IMR-90 (cell line): ENCODE measurements at regions not wholly inside any gene's neighbourhood (a gene's known extent, or its start where the extent isn't known, plus 50 kb on each side); places are given as distances from the start of the nearest gene placed in this dataset.

Source experiments
- ATAC-seq: fragments of 200-7000 bp; cut with Tn5 transposase; 2 replicates; pipeline ENCODE4 v1.9.1; 2020; ENCODE audit warnings: low read depth, mild to moderate bottlenecking, moderate library complexity
- BruUV-seq: library from RNA; stranded (reverse); fragments of 400-500 nt; replicated peaks from 2 replicates; lab custom pipeline; 2021; lab: Mats Ljungman, UMichigan
- CTCF ChIA-PET: fragments of 300-600 bp; formaldehyde crosslinking; extraction: SDS; loops from one replicate; lab custom pipeline; 2021; ENCODE audit warnings: antibody characterized with exemption; lab: Yijun Ruan, JAX
- POLR2A ChIA-PET: fragments of 300-600 bp; sonication (Branson Sonifier 250); formaldehyde crosslinking; loops from one replicate; lab custom pipeline; 2022; ENCODE audit warnings: antibody characterized with exemption; ENCODE audit not compliant: unreplicated experiment; lab: Charles Lee
- DNase-seq: peaks from one replicate; pipeline ENCODE4 v3.0.0; 2013
- H2AFZ ChIP-seq: replicated peaks from 2 replicates; pipeline ENCODE3; 2013; ENCODE audit warnings: low read length, mild to moderate bottlenecking; ENCODE audit not compliant: poor library complexity
- H2AK5ac ChIP-seq: 2 replicates; pipeline ENCODE4 v1.6.1; 2013; ENCODE audit warnings: low read depth, low read length, inconsistent platforms
- H2AK9ac ChIP-seq: replicated peaks from 2 replicates; pipeline ENCODE3; 2013; ENCODE audit warnings: mild to moderate bottlenecking, low read depth, low read length, moderate library complexity; ENCODE audit not compliant: poor library complexity
- H2BK120ac ChIP-seq: 2 replicates; pipeline ENCODE4 v1.6.1; 2013; ENCODE audit warnings: low read depth, low read length, inconsistent platforms
- H2BK15ac ChIP-seq: 3 replicates; pipeline ENCODE4 v1.6.1; 2013; ENCODE audit warnings: low read depth, low read length, inconsistent platforms
- H2BK20ac ChIP-seq: 2 replicates; pipeline ENCODE4 v1.6.1; 2013; ENCODE audit warnings: low read depth, mild to moderate bottlenecking, inconsistent platforms, low read length, moderate library complexity
- H2BK5ac ChIP-seq: 2 replicates; pipeline ENCODE4 v1.6.1; 2013; ENCODE audit warnings: mild to moderate bottlenecking, low read depth, low read length, inconsistent platforms; ENCODE audit not compliant: poor library complexity, severe bottlenecking
- H3K14ac ChIP-seq: replicated peaks from 2 replicates; pipeline ENCODE4 v1.6.1; 2013; ENCODE audit warnings: low read depth, low read length, inconsistent platforms
- H3K18ac ChIP-seq: 2 replicates; pipeline ENCODE4 v1.6.1; 2013; ENCODE audit warnings: low read depth, low read length, control low read depth
- H3K23ac ChIP-seq: 2 replicates; pipeline ENCODE4 v1.6.1; 2013; ENCODE audit warnings: low read depth, low read length, inconsistent platforms
- H3K27ac ChIP-seq: 2 replicates; pipeline ENCODE4 v1.5.1; 2013; ENCODE audit warnings: mild to moderate bottlenecking, control low read depth, low read length; ENCODE audit not compliant: insufficient read depth
- H3K27me3 ChIP-seq: 2 replicates; pipeline ENCODE4 v1.6.1; 2013; ENCODE audit warnings: low read length; ENCODE audit not compliant: control insufficient read depth, insufficient read depth
- H3K36me3 ChIP-seq: 2 replicates; pipeline ENCODE4 v1.6.1; 2013; ENCODE audit warnings: low read length, mixed read lengths; ENCODE audit not compliant: control insufficient read depth, insufficient read depth
- H3K4ac ChIP-seq: 2 replicates; pipeline ENCODE4 v1.6.1; 2013; ENCODE audit warnings: low read depth, low read length, inconsistent platforms
- H3K4me1 ChIP-seq: 2 replicates; pipeline ENCODE4 v1.6.1; 2013; ENCODE audit warnings: low read length, mixed read lengths; ENCODE audit not compliant: control insufficient read depth, insufficient read depth
- H3K4me2 ChIP-seq: 2 replicates; pipeline ENCODE4 v1.6.1; 2013; ENCODE audit warnings: low read depth, mild to moderate bottlenecking, control low read depth, low read length, moderate library complexity
- H3K4me3 ChIP-seq: 2 replicates; pipeline ENCODE4 v1.5.1; 2013; ENCODE audit warnings: low read depth, mild to moderate bottlenecking, control low read depth, low read length, moderate library complexity; ENCODE audit not compliant: insufficient read depth
- H3K56ac ChIP-seq: 2 replicates; pipeline ENCODE4 v1.6.1; 2013; ENCODE audit warnings: low read length, inconsistent platforms; ENCODE audit not compliant: insufficient read depth; ENCODE audit errors: extremely low read depth
- H3K79me1 ChIP-seq, 2 experiments: 2 replicates each; pipeline ENCODE4 v1.6.1; 2013; ENCODE audit warnings: low read length in 2 of 2, inconsistent platforms in 1 of 2, low read depth in 1 of 2
- H3K9ac ChIP-seq: 2 replicates; pipeline ENCODE4 v1.6.1; 2013; ENCODE audit warnings: low read depth, low read length, control low read depth
- H3K9me1 ChIP-seq: 2 replicates; pipeline ENCODE4 v1.6.1; 2013; ENCODE audit warnings: low read length, inconsistent platforms; ENCODE audit not compliant: insufficient read depth
- H3K9me3 ChIP-seq: 2 replicates; pipeline ENCODE4 v1.6.1; 2013; ENCODE audit warnings: low read length; ENCODE audit not compliant: control insufficient read depth, insufficient read depth
- H4K20me1 ChIP-seq: 2 replicates; pipeline ENCODE4 v1.6.1; 2013; ENCODE audit warnings: low read length, inconsistent platforms; ENCODE audit not compliant: insufficient read depth
- H4K5ac ChIP-seq: 2 replicates; pipeline ENCODE4 v1.6.1; 2013; ENCODE audit warnings: mild to moderate bottlenecking, low read depth, low read length, control low read depth
- H4K8ac ChIP-seq, 2 experiments: 2 replicates each; pipeline ENCODE4 v1.6.1; 2013; ENCODE audit warnings: low read depth in 2 of 2, low read length in 2 of 2, control low read depth in 1 of 2, inconsistent platforms in 1 of 2
- H4K91ac ChIP-seq: 2 replicates; pipeline ENCODE4 v1.6.1; 2013; ENCODE audit warnings: low read depth, low read length, inconsistent platforms; ENCODE audit not compliant: insufficient read depth
- BHLHE40 ChIP-seq: fragments of 150-350 bp; IDR thresholded peaks from 2 replicates; pipeline ENCODE4 v1.6.1; 2016; ENCODE audit warnings: mild to moderate bottlenecking, low read depth, low read length
- CEBPB ChIP-seq: IDR thresholded peaks from 2 replicates; pipeline ENCODE4 v1.6.1; 2012; ENCODE audit warnings: low read depth, low read length, improper control_type of control experiment
- CHD1 ChIP-seq: IDR thresholded peaks from 2 replicates; pipeline ENCODE4 v1.6.1; 2012; ENCODE audit warnings: low read depth, low read length, improper control_type of control experiment
- FOS ChIP-seq: fragments of 150-350 bp; IDR thresholded peaks from 2 replicates; pipeline ENCODE4 v1.6.1; 2016; ENCODE audit warnings: low read depth, low read length
- MAFK ChIP-seq: IDR thresholded peaks from 2 replicates; pipeline ENCODE4 v1.6.1; 2012; ENCODE audit warnings: low read depth, low read length, improper control_type of control experiment
- MAZ ChIP-seq: IDR thresholded peaks from 2 replicates; pipeline ENCODE4 v1.6.1; 2012; ENCODE audit warnings: low read depth, mild to moderate bottlenecking, low read length, improper control_type of control experiment, moderate library complexity, borderline replicate concordance
- MXI1 ChIP-seq: IDR thresholded peaks from 2 replicates; pipeline ENCODE4 v1.6.1; 2012; ENCODE audit warnings: low read depth, mild to moderate bottlenecking, low read length, moderate library complexity, borderline replicate concordance
- NFE2L2 ChIP-seq: fragments of 150-350 bp; IDR thresholded peaks from 2 replicates; pipeline ENCODE4 v1.6.1; 2016; ENCODE audit warnings: low read depth, mild to moderate bottlenecking, low read length
- POLR2A ChIP-seq: IDR thresholded peaks from 2 replicates; pipeline ENCODE4 v1.6.1; 2012; ENCODE audit warnings: mild to moderate bottlenecking, low read depth, low read length
- RAD21 ChIP-seq: IDR thresholded peaks from 2 replicates; pipeline ENCODE4 v1.6.1; 2012; ENCODE audit warnings: low read length, improper control_type of control experiment
- RCOR1 ChIP-seq: IDR thresholded peaks from 2 replicates; pipeline ENCODE4 v1.6.1; 2012; ENCODE audit warnings: mild to moderate bottlenecking, low read length, improper control_type of control experiment; ENCODE audit not compliant: insufficient replicate concordance
- RFX5 ChIP-seq: IDR thresholded peaks from 2 replicates; pipeline ENCODE4 v1.8.0; 2012; ENCODE audit warnings: low read depth, mild to moderate bottlenecking, low read length, moderate library complexity
- SMC3 ChIP-seq: fragments of 150-350 bp; IDR thresholded peaks from 2 replicates; pipeline ENCODE4 v1.6.1; 2016; ENCODE audit warnings: low read depth, mild to moderate bottlenecking, antibody characterized with exemption, low read length, moderate library complexity
- WGBS, 2 experiments: methylation state at CpG; one replicate each; pipeline versions ENCODE4 v1.1.5 to v1.1.7; 2013; ENCODE audit warnings: missing lambda C conversion rate in 2 of 2; ENCODE audit not compliant: insufficient read length in 1 of 2; ENCODE audit errors: extremely low coverage in 2 of 2; 5-methylcytosine and 5-hydroxymethylcytosine counted together
- dilution Hi-C: fragments of 300-500 bp; cut with HindIII; formaldehyde crosslinking; loops from one replicate; pipeline ENCODE4 v1.14.3; 2018; ENCODE audit warnings: low sequenced_read_pairs; ENCODE audit not compliant: unreplicated experiment
- in situ Hi-C: fragments of 300-500 bp; cut with MboI; formaldehyde crosslinking; loops from 3 replicates; pipeline ENCODE4 v1.14.3; 2019; ENCODE audit warnings: low sequenced_read_pairs, inconsistent platforms, mixed read lengths
- intact Hi-C: fragments of 100-400 bp; cut with micrococcal nuclease; formaldehyde crosslinking; loops from 2 replicates; pipeline ENCODE4 v1.10.0; 2022
- TF ChIP-seq, protein P1 (sequence below): fragments of 150-350 bp; IDR thresholded peaks from 2 replicates; pipeline ENCODE4 v1.6.1; 2017; ENCODE audit warnings: mild to moderate bottlenecking, antibody characterized with exemption, low read length, low read depth
- TF ChIP-seq, protein P2 (sequence below): fragments of 150-350 bp; IDR thresholded peaks from 2 replicates; pipeline ENCODE4 v1.6.1; 2016; ENCODE audit warnings: low read depth, mild to moderate bottlenecking, low read length, moderate library complexity, borderline replicate concordance
- TF ChIP-seq, protein P3 (sequence below): conservative IDR thresholded peaks from 2 replicates; pipeline ENCODE4 v1.5.1; 2012; ENCODE audit warnings: mild to moderate bottlenecking, low read depth, low read length, improper control_type of control experiment

DNA sequence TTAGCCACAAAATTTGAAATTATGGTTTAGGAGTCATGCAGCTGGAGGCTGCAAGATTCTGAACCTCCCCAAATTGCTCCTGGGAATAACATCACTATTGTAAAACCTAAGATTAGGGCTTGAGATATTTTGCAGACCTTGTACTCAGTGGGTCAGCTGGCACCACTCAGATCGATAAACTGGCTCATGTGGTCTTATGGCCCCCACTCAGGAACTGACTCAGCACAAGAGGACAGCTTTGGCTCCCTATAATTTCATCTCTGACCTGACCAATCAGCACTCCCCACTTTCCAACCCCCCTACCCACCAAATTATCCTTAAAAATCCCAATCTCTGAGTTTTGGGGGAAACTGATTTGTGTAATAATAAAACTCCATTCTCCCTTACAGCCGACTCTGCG lies 161.6 kb downstream of the BRMS1L start:
- Histone ChIP-seq H4K20me1 (no peaks in the 10 kb centered on the region), H3K56ac (no peak overlapping the region), H3K18ac (no peak overlapping the region), H3K14ac (no peak overlapping the region), H4K91ac (no peak overlapping the region), H3K4me3 (no peak overlapping the region), H3K36me3 (no peaks in the 10 kb centered on the region), H2BK20ac (no peak overlapping the region), H4K5ac (no peak overlapping the region), H3K4me1 (no peaks in the 10 kb centered on the region), H2BK5ac (no peak overlapping the region), H2BK15ac (no peak overlapping the region), H3K9me3 (no peaks in the 10 kb centered on the region), H2AK9ac (no peak overlapping the region), H3K4ac (no peak overlapping the region), H2BK120ac (no peak overlapping the region), H4K8ac (no peak overlapping the region), H3K27ac (no peak overlapping the region), H3K9ac (no peak overlapping the region), H3K79me1 (no peaks in the 10 kb centered on the region), H3K4me2 (no peak overlapping the region), H2AFZ (no peak overlapping the region), H2AK5ac (no peak overlapping the region), H3K27me3 (no peaks in the 10 kb centered on the region), H3K23ac (no peak overlapping the region), H3K9me1 (no peaks in the 10 kb centered on the region)
- no peak for DNase-seq
- ChIA-PET POLR2A (no interaction called here), CTCF (no interaction called here)
- TF ChIP-seq POLR2A, result no peak
- no peak for TF ChIP-seq CEBPB
- TF ChIP-seq MAZ, result no peak
- TF ChIP-seq, protein P1, sequence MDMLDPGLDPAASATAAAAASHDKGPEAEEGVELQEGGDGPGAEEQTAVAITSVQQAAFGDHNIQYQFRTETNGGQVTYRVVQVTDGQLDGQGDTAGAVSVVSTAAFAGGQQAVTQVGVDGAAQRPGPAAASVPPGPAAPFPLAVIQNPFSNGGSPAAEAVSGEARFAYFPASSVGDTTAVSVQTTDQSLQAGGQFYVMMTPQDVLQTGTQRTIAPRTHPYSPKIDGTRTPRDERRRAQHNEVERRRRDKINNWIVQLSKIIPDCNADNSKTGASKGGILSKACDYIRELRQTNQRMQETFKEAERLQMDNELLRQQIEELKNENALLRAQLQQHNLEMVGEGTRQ, result no peak
- no peak for TF ChIP-seq NFE2L2
- no peak for TF ChIP-seq MAFK
- TF ChIP-seq, protein P2, sequence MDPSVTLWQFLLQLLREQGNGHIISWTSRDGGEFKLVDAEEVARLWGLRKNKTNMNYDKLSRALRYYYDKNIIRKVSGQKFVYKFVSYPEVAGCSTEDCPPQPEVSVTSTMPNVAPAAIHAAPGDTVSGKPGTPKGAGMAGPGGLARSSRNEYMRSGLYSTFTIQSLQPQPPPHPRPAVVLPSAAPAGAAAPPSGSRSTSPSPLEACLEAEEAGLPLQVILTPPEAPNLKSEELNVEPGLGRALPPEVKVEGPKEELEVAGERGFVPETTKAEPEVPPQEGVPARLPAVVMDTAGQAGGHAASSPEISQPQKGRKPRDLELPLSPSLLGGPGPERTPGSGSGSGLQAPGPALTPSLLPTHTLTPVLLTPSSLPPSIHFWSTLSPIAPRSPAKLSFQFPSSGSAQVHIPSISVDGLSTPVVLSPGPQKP, result no peak
- no peak for TF ChIP-seq MXI1
- no peak for TF ChIP-seq CHD1
- TF ChIP-seq RAD21, result no peak
- TF ChIP-seq FOS, result no peak
- no peak for TF ChIP-seq RFX5
- no peak for TF ChIP-seq RCOR1
- TF ChIP-seq SMC3, result no peak
- TF ChIP-seq, protein P3, sequence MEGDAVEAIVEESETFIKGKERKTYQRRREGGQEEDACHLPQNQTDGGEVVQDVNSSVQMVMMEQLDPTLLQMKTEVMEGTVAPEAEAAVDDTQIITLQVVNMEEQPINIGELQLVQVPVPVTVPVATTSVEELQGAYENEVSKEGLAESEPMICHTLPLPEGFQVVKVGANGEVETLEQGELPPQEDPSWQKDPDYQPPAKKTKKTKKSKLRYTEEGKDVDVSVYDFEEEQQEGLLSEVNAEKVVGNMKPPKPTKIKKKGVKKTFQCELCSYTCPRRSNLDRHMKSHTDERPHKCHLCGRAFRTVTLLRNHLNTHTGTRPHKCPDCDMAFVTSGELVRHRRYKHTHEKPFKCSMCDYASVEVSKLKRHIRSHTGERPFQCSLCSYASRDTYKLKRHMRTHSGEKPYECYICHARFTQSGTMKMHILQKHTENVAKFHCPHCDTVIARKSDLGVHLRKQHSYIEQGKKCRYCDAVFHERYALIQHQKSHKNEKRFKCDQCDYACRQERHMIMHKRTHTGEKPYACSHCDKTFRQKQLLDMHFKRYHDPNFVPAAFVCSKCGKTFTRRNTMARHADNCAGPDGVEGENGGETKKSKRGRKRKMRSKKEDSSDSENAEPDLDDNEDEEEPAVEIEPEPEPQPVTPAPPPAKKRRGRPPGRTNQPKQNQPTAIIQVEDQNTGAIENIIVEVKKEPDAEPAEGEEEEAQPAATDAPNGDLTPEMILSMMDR, result no peak
- TF ChIP-seq BHLHE40, result no peak
- intact Hi-C loops, result no loop called here
- BruUV-seq, result no TSS peak
- no CpG with 5 or more reads among the region's 3 CpGs for WGBS, 2 experiments
- in situ Hi-C loops, result no loop called here
- no peak for ATAC-seq
- dilution Hi-C loops, result no loop called here
